K562 (cell line): ENCODE measurements at regions not wholly inside any gene's neighbourhood (a gene's known extent, or its start where the extent isn't known, plus 50 kb on each side); places are given as distances from the start of the nearest gene placed in this dataset.

Experiments
- ATAC-seq: fragments of 200-7000 bp; cut with Tn5 transposase; 3 replicates; pipeline ENCODE4 v1.9.1; 2020; ENCODE audit warnings: moderate library complexity
- BruUV-seq: library from RNA; stranded (reverse); fragments of 400-500 nt; replicated peaks from 2 replicates; lab custom pipeline; 2021; lab: Mats Ljungman, UMichigan
- CTCF ChIA-PET: fragments of 300-600 bp; formaldehyde crosslinking; extraction: SDS; loops from one replicate; lab custom pipeline; 2021; ENCODE audit warnings: low intra/inter-chr PET ratio; lab: Yijun Ruan, JAX
- POLR2A ChIA-PET: fragments of 300-600, 350-650 bp; sonication (Branson Sonifier 250); formaldehyde crosslinking; extraction: SDS; loops from one replicate; lab custom pipeline; 2021; ENCODE audit warnings: antibody characterized with exemption, inconsistent platforms; lab: Yijun Ruan, JAX
- DNase-seq, 4 experiments: peaks; one replicate each; pipeline versions ENCODE4 v3.0.0 to v3.0.0-alpha.2; 2011 to 2018; ENCODE audit warnings: low spot score in 3 of 4, mixed read lengths in 3 of 4; ENCODE audit errors: extremely low read depth in 1 of 4
- FAIRE-seq: peaks from 2 replicates; lab custom pipeline; 2011; peaks lifted over from hg19 to GRCh38; lab: Jason Lieb, UNC
- H2AFZ ChIP-seq: 2 replicates; pipeline ENCODE4 v1.6.0; 2011; ENCODE audit warnings: low read depth, low read length, control low read depth, inconsistent platforms
- H3K27ac ChIP-seq: fragments of 200-600 bp; 3 replicates; pipeline ENCODE4 v1.8.0; 2011; ENCODE audit warnings: low read depth, mild to moderate bottlenecking, control low read depth, inconsistent platforms, low read length, moderate library complexity, mixed read lengths; ENCODE audit errors: extremely low read depth
- H3K27me3 ChIP-seq, 2 experiments: fragments of 300-600 bp in 1 of 2; 2 replicates in 1 of 2; 3 replicates in 1 of 2; pipeline versions ENCODE4 v1.6.0 to v1.8.0; 2011; ENCODE audit warnings: inconsistent platforms in 2 of 2, low read length in 2 of 2, mild to moderate bottlenecking in 1 of 2, mixed read lengths in 1 of 2, moderate library complexity in 1 of 2; ENCODE audit not compliant: control insufficient read depth in 2 of 2, insufficient read depth in 2 of 2
- H3K36me3 ChIP-seq: fragments of 300-600 bp; 3 replicates; pipeline ENCODE4 v1.8.0; 2011; ENCODE audit warnings: mild to moderate bottlenecking, low read length, inconsistent platforms; ENCODE audit not compliant: control insufficient read depth, insufficient read depth
- H3K4me1 ChIP-seq, 2 experiments: fragments of 200-600 bp in 1 of 2; replicated peaks in 1 of 2; 2 replicates in 1 of 2; 3 replicates in 1 of 2; pipeline versions ENCODE4 v1.5.1 to v1.8.0; 2011; ENCODE audit warnings: inconsistent platforms in 2 of 2, low read length in 2 of 2, mild to moderate bottlenecking in 1 of 2, mixed read lengths in 1 of 2, moderate library complexity in 1 of 2; ENCODE audit not compliant: control insufficient read depth in 2 of 2, insufficient read depth in 2 of 2
- H3K4me2 ChIP-seq: 2 replicates; pipeline ENCODE4 v1.6.1; 2011; ENCODE audit warnings: low read length, control low read depth, inconsistent platforms, mixed read lengths; ENCODE audit not compliant: insufficient read depth
- H3K4me3 ChIP-seq: fragments of 200-600 bp; sonication (generic), shearing (Covaris generic); 2 replicates; pipeline ENCODE4 v1.5.1; 2016; ENCODE audit warnings: control low read depth, inconsistent platforms
- H3K79me2 ChIP-seq: fragments of 200-600 bp; 3 replicates; pipeline ENCODE4 v1.8.0; 2011; ENCODE audit warnings: low read length, inconsistent platforms; ENCODE audit not compliant: control insufficient read depth, insufficient read depth
- H3K9ac ChIP-seq, 2 experiments: 2 replicates each; pipeline versions ENCODE4 v1.6.0 to v1.6.1; 2011; ENCODE audit warnings: low read depth in 2 of 2, low read length in 2 of 2, control low read depth in 1 of 2, inconsistent platforms in 1 of 2, mild to moderate bottlenecking in 1 of 2, mixed read lengths in 1 of 2; ENCODE audit not compliant: insufficient read depth in 1 of 2
- H3K9me1 ChIP-seq: one replicate; pipeline ENCODE4 v1.6.0; 2011; ENCODE audit warnings: inconsistent platforms, mild to moderate bottlenecking, low read length, moderate library complexity; ENCODE audit not compliant: control insufficient read depth, insufficient read depth
- H3K9me3 ChIP-seq: replicated peaks from 2 replicates; pipeline ENCODE4 v1.5.1; 2011; ENCODE audit warnings: low read depth, low read length, inconsistent platforms; ENCODE audit not compliant: control insufficient read depth, insufficient read depth
- H4K20me1 ChIP-seq: replicated peaks from 2 replicates; pipeline ENCODE4 v1.6.1; 2011; ENCODE audit warnings: low read length, inconsistent platforms, mixed read lengths; ENCODE audit not compliant: control insufficient read depth, insufficient read depth
- ARID1B ChIP-seq: fragments of 450-650 bp; IDR thresholded peaks from 2 replicates; pipeline ENCODE4 v1.6.1; 2016; ENCODE audit warnings: antibody characterized with exemption, mild to moderate bottlenecking, inconsistent platforms
- ATF3 ChIP-seq, 2 experiments: fragments of 450-650 bp in 1 of 2; sonication (generic) in 1 of 2; formaldehyde crosslinking in 1 of 2; IDR thresholded peaks in 1 of 2; conservative IDR thresholded peaks in 1 of 2; 2 replicates each; pipeline versions ENCODE4 v1.6.1 to v1.8.1; 2016 to 2023; ENCODE audit warnings: mild to moderate bottlenecking in 2 of 2, moderate library complexity in 2 of 2, inconsistent platforms in 1 of 2, missing genetic modification reagents in 1 of 2
- CHAMP1 ChIP-seq: fragments of 450-650 bp; IDR thresholded peaks from 2 replicates; pipeline ENCODE4 v1.6.1; 2016; ENCODE audit warnings: mild to moderate bottlenecking
- FOS ChIP-seq: IDR thresholded peaks from 3 replicates; pipeline ENCODE4 v1.6.1; 2011; ENCODE audit not compliant: insufficient read length; ENCODE audit errors: extremely low read depth
- FOSL1 ChIP-seq: fragments of 200-800 bp; sonication (Bioruptor generic); conservative IDR thresholded peaks from 2 replicates; pipeline ENCODE4 v1.6.1; 2016; ENCODE audit warnings: missing genetic modification characterization, missing compliant biosample characterization
- HDAC3 ChIP-seq: fragments of 450-650 bp; IDR thresholded peaks from 2 replicates; pipeline ENCODE4 v1.6.1; 2018; ENCODE audit warnings: borderline replicate concordance, mild to moderate bottlenecking, moderate library complexity; ENCODE audit not compliant: partially characterized antibody
- JUN ChIP-seq, 2 experiments: sonication (generic) in 1 of 2; formaldehyde crosslinking in 1 of 2; IDR thresholded peaks; 2 replicates each; pipeline versions ENCODE4 v1.6.1 to v1.8.0; 2012 to 2022; ENCODE audit warnings: borderline replicate concordance in 2 of 2, mild to moderate bottlenecking in 2 of 2, improper control_type of control experiment in 1 of 2, low read depth in 1 of 2, low read length in 1 of 2, missing genetic modification reagents in 1 of 2
- PRDM10 ChIP-seq: fragments of 450-650 bp; IDR thresholded peaks from 2 replicates; pipeline ENCODE4 v1.6.1; 2018; ENCODE audit not compliant: partially characterized antibody
- SMARCA4 ChIP-seq: fragments of 450-650 bp; IDR thresholded peaks from 2 replicates; pipeline ENCODE4 v1.6.1; 2016
- SMARCC2 ChIP-seq: fragments of 450-650 bp; IDR thresholded peaks from 2 replicates; pipeline ENCODE4 v1.6.1; 2017; ENCODE audit warnings: antibody characterized with exemption, moderate library complexity, mild to moderate bottlenecking, low read depth
- WGBS: fragments of 100-300 bp; shearing (Covaris generic); methylation state at CpG from one replicate; pipeline ENCODE4 v1.1.6; 2016; ENCODE audit warnings: low coverage, mixed read lengths; ENCODE audit not compliant: insufficient coverage; ENCODE audit errors: missing lambda C conversion rate; 5-methylcytosine and 5-hydroxymethylcytosine counted together
- in situ Hi-C: fragments of 300-500 bp; cut with MboI; formaldehyde crosslinking; loops from 4 replicates; pipeline ENCODE4 v1.15.0; 2018; ENCODE audit warnings: inconsistent platforms, mixed read lengths
- intact Hi-C: fragments of 100-400 bp; cut with micrococcal nuclease; formaldehyde crosslinking; loops from 2 replicates; pipeline ENCODE4 v1.14.2; 2022

- peak; percentile 60 for TF ChIP-seq PRDM10
Measured at GRCh38 chr4:186807808-186808629, 84.4 kb upstream of the FAT1 start (continued).

- 6% methylated on average over 7 of the region's 7 CpGs for whole genome bisulfite sequencing
- ATAC-seq (peak; percentile 92), FAIRE-seq (peak; percentile 89), DNase-seq (peak in 3 of 4 experiments; percentile 23 to 82 (median 44))
- BruUV-seq = no TSS peak
- Histone ChIP-seq H3K9me1 (no peaks in the 10 kb centered on the region), H3K9me3 (no peaks in the 10 kb centered on the region), H3K4me3 (no peak overlapping the region), H4K20me1 (no peaks in the 10 kb centered on the region), H3K36me3 (no peaks in the 10 kb centered on the region; the same call in 2 of the 3 replicates), H3K79me2 (no peaks in the 10 kb centered on the region), H3K27ac (peak overlapping the region; percentile 59), H3K4me2 (peak overlapping the region; percentile 59), H2AFZ (peak overlapping the region; percentile 81), H3K27me3 (no peaks in the 10 kb centered on the region), H3K9ac (peak overlapping the region in 1 of 2 experiments; percentile 15; a peak in 2 of 4 replicates), H3K4me1 (peaks cover 3 to 11% of the 10 kb centered on the region in 2 experiments; a peak in 2 of 5 replicates)
- intact Hi-C loops = no loop called here
- in situ Hi-C loops = no loop called here
- ChIA-PET CTCF (no interaction called here), POLR2A (interaction anchor here (0.8 kb wide), 1 partner anchor 46 kb away, joined by 3 read pairs; no protein-coding TSS in a partner anchor)
- TF ChIP-seq SMARCC2 (peak; percentile 58; the same call in 1 of the 2 replicates), CHAMP1 (no peak), ARID1B (peak; percentile 61), JUN (IDR thresholded peaks at IDR 0.05; ENCODE audit: borderline replicate concordance, low read depth, low read length) (0 out of 2 replicates have a peak, but pooled peaks have one; percentile 30), JUN (CRISPR knock-in tag; IDR thresholded peaks at IDR 0.05; ENCODE audit: borderline replicate concordance) (no peak), FOSL1 (tag) (peak; percentile 81), FOS (peak; percentile 43), ATF3 (IDR thresholded peaks at IDR 0.05) (peak; percentile 69), ATF3 (CRISPR knock-in tag; conservative IDR thresholded peaks at IDR 0.05) (no peak), HDAC3 (no peak), SMARCA4 (peak; percentile 63; the same call in 1 of the 2 replicates)
Measured at GRCh38 chr4:186808630-186809018, 85.0 kb upstream of the FAT1 start.
